Liver (tissue), 7 donors: ENCODE measurements at regions not wholly inside any gene's neighbourhood (a gene's known extent, or its start where the extent isn't known, plus 50 kb on each side); places are given as distances from the start of the nearest gene placed in this dataset.
A peak's percentile ranks its signal among the peaks of the same experiment; 100 is the strongest.

Experiments
- DNase-seq: peaks from one replicate; pipeline ENCODE4 v3.0.0-alpha.2; 2017; ENCODE audit warnings: low spot score
- H3K27ac ChIP-seq, 2 donors: one replicate each; pipeline ENCODE4 v1.7.0; 2013; ENCODE audit warnings: inconsistent platforms in 2 of 2, low read length in 2 of 2, control low read depth in 1 of 2, low read depth in 1 of 2, mild to moderate bottlenecking in 1 of 2
- H3K27me3 ChIP-seq, 4 donors: one replicate each; pipeline versions ENCODE4 v1.6.1 to v1.7.0; 2013; ENCODE audit warnings: low read length in 3 of 4, inconsistent platforms in 1 of 4, mild to moderate bottlenecking in 1 of 4, moderate library complexity in 1 of 4; ENCODE audit not compliant: control insufficient read depth in 4 of 4, insufficient read depth in 4 of 4
- H3K36me3 ChIP-seq, 4 donors: one replicate each; pipeline versions ENCODE4 v1.6.1 to v1.7.0; 2013; ENCODE audit warnings: low read length in 3 of 4, mild to moderate bottlenecking in 3 of 4, low read depth in 1 of 4, moderate library complexity in 1 of 4; ENCODE audit not compliant: control insufficient read depth in 4 of 4, insufficient read depth in 3 of 4
- H3K4me1 ChIP-seq, 4 donors: one replicate each; pipeline versions ENCODE4 v1.6.1 to v1.7.0; 2013; ENCODE audit warnings: low read length in 3 of 4, mild to moderate bottlenecking in 3 of 4, moderate library complexity in 1 of 4; ENCODE audit not compliant: control insufficient read depth in 4 of 4, insufficient read depth in 4 of 4
- H3K4me3 ChIP-seq, 3 donors: one replicate each; pipeline versions ENCODE4 v1.6.1 to v1.7.0; 2013; ENCODE audit warnings: low read length in 3 of 3, control low read depth in 1 of 3, low read depth in 1 of 3, mild to moderate bottlenecking in 1 of 3
- H3K9ac ChIP-seq, 2 donors: one replicate each; pipeline ENCODE4 v1.7.0; 2013; ENCODE audit warnings: low read length in 2 of 2, mild to moderate bottlenecking in 2 of 2, moderate library complexity in 2 of 2, control low read depth in 1 of 2, low read depth in 1 of 2
- H3K9me3 ChIP-seq, 4 donors: one replicate each; pipeline versions ENCODE4 v1.6.1 to v1.7.0; 2013; ENCODE audit warnings: low read length in 3 of 4; ENCODE audit not compliant: control insufficient read depth in 4 of 4
- CTCF ChIP-seq: fragments of 150-350 bp; IDR thresholded peaks from 2 replicates; pipeline ENCODE4 v1.5.1; 2017; ENCODE audit warnings: improper control_type of control experiment, low read depth, low read length; ENCODE audit not compliant: missing input control
- EGR1 ChIP-seq, 2 donors: IDR thresholded peaks; 2 replicates each; pipeline ENCODE4 v1.6.1; 2016 to 2018; ENCODE audit warnings: antibody characterized with exemption in 2 of 2, low read depth in 2 of 2
- FOXA1 ChIP-seq: IDR thresholded peaks from 2 replicates; pipeline ENCODE4 v1.6.1; 2016; ENCODE audit warnings: antibody characterized with exemption
- FOXA2 ChIP-seq: IDR thresholded peaks from 2 replicates; pipeline ENCODE4 v1.6.1; 2016; ENCODE audit warnings: antibody characterized with exemption
- GABPA ChIP-seq, 2 donors: IDR thresholded peaks in 1 of 2; conservative IDR thresholded peaks in 1 of 2; 2 replicates each; pipeline ENCODE4 v1.6.1; 2016; ENCODE audit warnings: antibody characterized with exemption in 2 of 2, mild to moderate bottlenecking in 1 of 2, moderate library complexity in 1 of 2
- HNF4A ChIP-seq, 2 donors: conservative IDR thresholded peaks; 2 replicates each; pipeline ENCODE4 v1.6.1; 2016; ENCODE audit warnings: antibody characterized with exemption in 2 of 2, mild to moderate bottlenecking in 2 of 2
- HNF4G ChIP-seq: IDR thresholded peaks from 2 replicates; pipeline ENCODE4 v1.6.1; 2016; ENCODE audit warnings: antibody characterized with exemption
- JUND ChIP-seq, 2 donors: IDR thresholded peaks; 2 replicates each; pipeline ENCODE4 v1.6.1; 2016; ENCODE audit warnings: antibody characterized with exemption in 2 of 2
- MAX ChIP-seq: IDR thresholded peaks from 2 replicates; pipeline ENCODE4 v1.6.1; 2016; ENCODE audit warnings: antibody characterized with exemption
- NR2F2 ChIP-seq: IDR thresholded peaks from 2 replicates; pipeline ENCODE4 v1.6.1; 2016; ENCODE audit warnings: antibody characterized with exemption
- RAD21 ChIP-seq, 2 donors: IDR thresholded peaks; 2 replicates each; pipeline ENCODE4 v1.6.1; 2016; ENCODE audit warnings: antibody characterized with exemption in 2 of 2, mild to moderate bottlenecking in 2 of 2
- REST ChIP-seq: IDR thresholded peaks from 2 replicates; pipeline ENCODE4 v1.6.1; 2016; ENCODE audit warnings: antibody characterized with exemption, mild to moderate bottlenecking
- RXRA ChIP-seq, 2 donors: IDR thresholded peaks; 2 replicates each; pipeline ENCODE4 v1.6.1; 2017 to 2018; ENCODE audit warnings: antibody characterized with exemption in 2 of 2, mild to moderate bottlenecking in 1 of 2
- SP1 ChIP-seq: IDR thresholded peaks from 2 replicates; pipeline ENCODE4 v1.6.1; 2018; ENCODE audit warnings: antibody characterized with exemption, mild to moderate bottlenecking
- YY1 ChIP-seq: IDR thresholded peaks from 2 replicates; pipeline ENCODE4 v1.6.1; 2016; ENCODE audit warnings: antibody characterized with exemption, mild to moderate bottlenecking
- ZBTB33 ChIP-seq: IDR thresholded peaks from 2 replicates; pipeline ENCODE4 v1.6.1; 2016; ENCODE audit warnings: antibody characterized with exemption
- TF ChIP-seq, protein P1 (sequence below): IDR thresholded peaks from 2 replicates; pipeline ENCODE4 v1.6.1; 2016; ENCODE audit warnings: antibody characterized with exemption
- donor health status: healthy.
- donor health status: healthy.
- donor health status: healthy.
- donor health status: healthy.

DNA sequence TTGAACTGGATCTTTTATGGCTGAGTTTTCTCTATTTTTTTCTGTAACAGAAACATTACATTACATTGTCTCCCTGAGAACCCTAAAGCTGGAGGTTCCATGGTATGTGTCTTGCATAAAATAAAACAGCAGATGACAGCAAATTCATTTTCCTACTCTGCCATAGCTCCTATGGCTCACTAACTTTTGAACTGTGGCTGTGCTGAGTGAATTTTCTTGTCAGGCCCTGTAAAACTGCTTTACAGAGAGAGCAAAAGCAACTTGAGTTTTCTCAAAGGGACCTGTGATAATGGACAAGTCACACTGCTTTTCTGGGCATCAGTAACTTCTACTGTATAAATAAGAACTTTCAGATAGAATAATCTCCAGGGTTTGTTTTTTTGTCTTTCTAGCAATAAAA, 129.9 kb upstream of the TSC22D2 start:
- Histone ChIP-seq H3K4me3 (no peak overlapping the region), H3K4me1 (peaks cover 0 to 5% (median 4%) of the 10 kb centered on the region in 4 donors), H3K27ac (peak overlapping the region; percentile 4 to 53), H3K9me3 (no peaks in the 10 kb centered on the region), H3K36me3 (no peaks in the 10 kb centered on the region), H3K9ac (peak overlapping the region in 1 of 2 donors; percentile 54), H3K27me3 (no peaks in the 10 kb centered on the region)
- DNase-seq = no peak
- TF ChIP-seq YY1 = no peak
- TF ChIP-seq MAX = no peak
- TF ChIP-seq RAD21 (IDR thresholded peaks at IDR 0.05) = no peak
- TF ChIP-seq, protein P1, sequence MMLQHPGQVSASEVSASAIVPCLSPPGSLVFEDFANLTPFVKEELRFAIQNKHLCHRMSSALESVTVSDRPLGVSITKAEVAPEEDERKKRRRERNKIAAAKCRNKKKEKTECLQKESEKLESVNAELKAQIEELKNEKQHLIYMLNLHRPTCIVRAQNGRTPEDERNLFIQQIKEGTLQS = no peak
- no peak for TF ChIP-seq RXRA (IDR thresholded peaks at IDR 0.05)
- TF ChIP-seq SP1 = no peak

GRCh38 chr3:150277444-150277843, 130.7 kb upstream of the TSC22D2 start:
- H3K9me3 ChIP-seq = no peaks in the 10 kb centered on the region
- H3K27me3 ChIP-seq = no peaks in the 10 kb centered on the region
- peaks cover 0 to 5% (median 4%) of the 10 kb centered on the region in 4 donors for H3K4me1 ChIP-seq
- no peak for TF ChIP-seq EGR1 (IDR thresholded peaks at IDR 0.05; ENCODE audit: low read depth in 2 of 2)
- no peak for TF ChIP-seq GABPA (IDR thresholded peaks at IDR 0.05 in 1 of 2, conservative IDR thresholded peaks at IDR 0.05 in 1 of 2)
- TF ChIP-seq HNF4A (conservative IDR thresholded peaks at IDR 0.05) = no peak
- TF ChIP-seq REST = no peak
- TF ChIP-seq ZBTB33 = no peak
- TF ChIP-seq CTCF = no peak
- no peak for TF ChIP-seq HNF4G
- no peak for TF ChIP-seq NR2F2
- TF ChIP-seq SP1 = no peak
- no peak for TF ChIP-seq YY1
- TF ChIP-seq, protein P1 = no peak
- no peak for TF ChIP-seq FOXA2
- no peak for TF ChIP-seq JUND (IDR thresholded peaks at IDR 0.05)
- no peak for TF ChIP-seq MAX
- no peak for TF ChIP-seq RAD21 (IDR thresholded peaks at IDR 0.05)
- no peak for TF ChIP-seq FOXA1
- no peak overlapping the region for H3K9ac ChIP-seq
- no peak overlapping the region for H3K27ac ChIP-seq
- H3K36me3 ChIP-seq = no peaks in the 10 kb centered on the region
- DNase-seq = no peak
- no peak overlapping the region for H3K4me3 ChIP-seq
